ENCODE measurements at regions not wholly inside any gene's neighbourhood (a gene's known extent, or its start where the extent isn't known, plus 50 kb on each side); places are given as distances from the start of the nearest gene placed in this dataset.

GRCh38 chr4:32472918-32473317 lies 1752.7 kb downstream of the PCDH7 start:
- H3K4me2 ChIP-seq (ENCODE audit: low read length) = no peak overlapping the region
- H3K9me3 ChIP-seq (ENCODE audit: low read length) = no peaks in the 10 kb centered on the region
- no peaks in the 10 kb centered on the region for H3F3A ChIP-seq (ENCODE audit: insufficient read depth, low read length)
- no peaks in the 10 kb centered on the region for H4K20me1 ChIP-seq (ENCODE audit: insufficient read depth, low read length)
- H3K4me3 ChIP-seq (ENCODE audit: low read depth, low read length, poor library complexity, severe bottlenecking) = no peak overlapping the region
- H2AFZ ChIP-seq (ENCODE audit: low read length) = no peak overlapping the region
- H3K4me1 ChIP-seq (ENCODE audit: insufficient read depth, low read length, severe bottlenecking) = no peaks in the 10 kb centered on the region
- H3K9me2 ChIP-seq (ENCODE audit: low read depth, low read length) = no peaks in the 10 kb centered on the region
- no peak overlapping the region for H3K9ac ChIP-seq (ENCODE audit: low read length)
- no peaks in the 10 kb centered on the region for H3K79me2 ChIP-seq (ENCODE audit: insufficient read depth, low read length)
- no peak overlapping the region for H3K27ac ChIP-seq (ENCODE audit: low read depth, low read length, poor library complexity, severe bottlenecking)
- TF ChIP-seq CTCF (IDR thresholded peaks at IDR 0.05; ENCODE audit: low read length) (no peak), EZH2 (IDR thresholded peaks at IDR 0.05; ENCODE audit: borderline replicate concordance, low read length) (no peak)
- H3K27me3 ChIP-seq (ENCODE audit: insufficient read depth, low read length) = no peaks in the 10 kb centered on the region
- H3K36me3 ChIP-seq (ENCODE audit: insufficient read depth, low read length) = no peaks in the 10 kb centered on the region

GRCh38 chr4:32475710-32476109 lies 1755.5 kb downstream of the PCDH7 start:
- H3K4me3 ChIP-seq (ENCODE audit: low read depth, low read length, poor library complexity, severe bottlenecking) = no peak overlapping the region
- no peaks in the 10 kb centered on the region for H3K4me1 ChIP-seq (ENCODE audit: insufficient read depth, low read length, severe bottlenecking)
- H3K4me2 ChIP-seq (ENCODE audit: low read length) = no peak overlapping the region
- no peak overlapping the region for H3K9ac ChIP-seq (ENCODE audit: low read length)
- no peaks in the 10 kb centered on the region for H3K9me2 ChIP-seq (ENCODE audit: low read depth, low read length)
- H3F3A ChIP-seq (ENCODE audit: insufficient read depth, low read length) = no peaks in the 10 kb centered on the region
- TF ChIP-seq CTCF (IDR thresholded peaks at IDR 0.05; ENCODE audit: low read length) = no peak
- TF ChIP-seq EZH2 (IDR thresholded peaks at IDR 0.05; ENCODE audit: borderline replicate concordance, low read length) = no peak
- H2AFZ ChIP-seq (ENCODE audit: low read length) = no peak overlapping the region
- H3K79me2 ChIP-seq (ENCODE audit: insufficient read depth, low read length) = no peaks in the 10 kb centered on the region
- H3K36me3 ChIP-seq (ENCODE audit: insufficient read depth, low read length) = no peaks in the 10 kb centered on the region
- H4K20me1 ChIP-seq (ENCODE audit: insufficient read depth, low read length) = no peaks in the 10 kb centered on the region
- H3K27me3 ChIP-seq (ENCODE audit: insufficient read depth, low read length) = no peaks in the 10 kb centered on the region
- H3K27ac ChIP-seq (ENCODE audit: low read depth, low read length, poor library complexity, severe bottlenecking) = no peak overlapping the region
- no peaks in the 10 kb centered on the region for H3K9me3 ChIP-seq (ENCODE audit: low read length)

GRCh38 chr4:32477518-32477917 lies 1757.3 kb downstream of the PCDH7 start:
- Histone ChIP-seq H3K9me3 (ENCODE audit: low read length) (no peaks in the 10 kb centered on the region), H2AFZ (ENCODE audit: low read length) (no peak overlapping the region), H3K4me1 (ENCODE audit: insufficient read depth, low read length, severe bottlenecking) (no peaks in the 10 kb centered on the region), H3K27ac (ENCODE audit: low read depth, low read length, poor library complexity, severe bottlenecking) (no peak overlapping the region), H3K9me2 (ENCODE audit: low read depth, low read length) (no peaks in the 10 kb centered on the region), H3K36me3 (ENCODE audit: insufficient read depth, low read length) (no peaks in the 10 kb centered on the region), H3K9ac (ENCODE audit: low read length) (no peak overlapping the region), H3K4me3 (ENCODE audit: low read depth, low read length, poor library complexity, severe bottlenecking) (no peak overlapping the region), H3K4me2 (ENCODE audit: low read length) (no peak overlapping the region), H3K27me3 (ENCODE audit: insufficient read depth, low read length) (no peaks in the 10 kb centered on the region), H4K20me1 (ENCODE audit: insufficient read depth, low read length) (no peaks in the 10 kb centered on the region), H3K79me2 (ENCODE audit: insufficient read depth, low read length) (no peaks in the 10 kb centered on the region), H3F3A (ENCODE audit: insufficient read depth, low read length) (no peaks in the 10 kb centered on the region)
- no peak for TF ChIP-seq EZH2 (IDR thresholded peaks at IDR 0.05; ENCODE audit: borderline replicate concordance, low read length)
- TF ChIP-seq CTCF (IDR thresholded peaks at IDR 0.05; ENCODE audit: low read length) = no peak

Measured in OCI-LY1 (cell line).